Left cardiac atrium (tissue), 4 donors: ENCODE measurements at regions not wholly inside any gene's neighbourhood (a gene's known extent, or its start where the extent isn't known, plus 50 kb on each side); places are given as distances from the start of the nearest gene placed in this dataset.

Experiments used
- ATAC-seq, 2 donors: fragments of 200-7000 bp; cut with Tn5 transposase; one replicate each; pipeline ENCODE4 v1.9.1; 2020; ENCODE audit warnings: mild to moderate bottlenecking in 2 of 2, moderate library complexity in 2 of 2
- DNase-seq: peaks from one replicate; pipeline ENCODE4 v3.0.0-alpha.2; 2020
- intact Hi-C, 2 donors: fragments of 100-400 bp; cut with DNase I; formaldehyde crosslinking; loops; one replicate each; pipeline versions ENCODE4 v1.14.1 to v1.15.1; 2022 to 2023
- donor health status: DM: no; HTN: yes; CAD: no.
- donor health status: DM: no; HTN: yes; CAD: no; lungs with severe emphysema.
- donor health status: DM: yes; HTN: yes; CAD: no.
- donor health status: Dilated cardiomyopathy.

GRCh38 chr3:177510693-177511216, 313.5 kb upstream of the TBL1XR1 start:
- intact Hi-C loops, result no loop called here
- no peak for DNase-seq
- ATAC-seq, result peak; percentile 35 to 47

GRCh38 chr3:177512945-177513814, 315.9 kb upstream of the TBL1XR1 start:
- intact Hi-C loops, result no loop called here
- peak in 1 of 2 donors; percentile 11 for ATAC-seq
- DNase-seq, result no peak

GRCh38 chr3:177513815-177514610, 316.7 kb upstream of the TBL1XR1 start:
- ATAC-seq (no peak), DNase-seq (no peak)
- intact Hi-C loops, result no loop called here

GRCh38 chr3:177514611-177515499, 317.6 kb upstream of the TBL1XR1 start:
- intact Hi-C loops, result no loop called here
- no peak for ATAC-seq

GRCh38 chr3:177515786-177516157, 318.5 kb upstream of the TBL1XR1 start:
- intact Hi-C loops, result no loop called here
- DNase-seq, result no peak
- no peak for ATAC-seq

More at GRCh38 chr3:177514611-177515499, 317.6 kb upstream of the TBL1XR1 start:
- no peak for DNase-seq

- ATAC-seq (peak; percentile 76 to 85), DNase-seq (peak; percentile 58)
- intact Hi-C loops, result no loop called here
These were observed 319.1 kb upstream of the TBL1XR1 start for GRCh38 chr3:177516158-177517011.

GRCh38 chr3:177517906-177518305, 320.6 kb upstream of the TBL1XR1 start:
- intact Hi-C loops, result no loop called here
- DNase-seq, result no peak
- ATAC-seq, result no peak

- intact Hi-C loops, result no loop called here
- ATAC-seq, result no peak
- DNase-seq, result no peak
These were observed 322.3 kb upstream of the TBL1XR1 start for GRCh38 chr3:177519588-177519987.

- DNase-seq, result no peak
- intact Hi-C loops, result no loop called here
- no peak for ATAC-seq
These were observed 324.0 kb upstream of the TBL1XR1 start for GRCh38 chr3:177521305-177521704.

- DNase-seq (no peak), ATAC-seq (no peak)
These were observed 324.8 kb upstream of the TBL1XR1 start for GRCh38 chr3:177522051-177522450.

GRCh38 chr3:177523067-177523675, 325.9 kb upstream of the TBL1XR1 start:
- intact Hi-C loops, result no loop called here
- no peak for DNase-seq
- no peak for ATAC-seq

More at GRCh38 chr3:177522051-177522450, 324.8 kb upstream of the TBL1XR1 start:
- intact Hi-C loops, result no loop called here

- ATAC-seq (no peak), DNase-seq (no peak)
- intact Hi-C loops, result no loop called here
These were observed 326.7 kb upstream of the TBL1XR1 start for GRCh38 chr3:177523872-177524438.

GRCh38 chr3:177524742-177525141, 327.5 kb upstream of the TBL1XR1 start:
- intact Hi-C loops, result no loop called here
- ATAC-seq, result no peak
- DNase-seq, result no peak

GRCh38 chr3:177525414-177525813, 328.1 kb upstream of the TBL1XR1 start:
- intact Hi-C loops, result no loop called here
- ATAC-seq, result no peak
- DNase-seq, result no peak

GRCh38 chr3:177525987-177526712, 328.9 kb upstream of the TBL1XR1 start:
- intact Hi-C loops, result no loop called here
- no peak for ATAC-seq
- DNase-seq, result no peak

GRCh38 chr3:177527182-177527581, 329.9 kb upstream of the TBL1XR1 start:
- intact Hi-C loops, result no loop called here
- no peak for DNase-seq

More at GRCh38 chr3:177527182-177527581, 329.9 kb upstream of the TBL1XR1 start:
- ATAC-seq, result no peak
